Astrocyte (in vitro differentiated cells and primary cell): ENCODE measurements at regions not wholly inside any gene's neighbourhood (a gene's known extent, or its start where the extent isn't known, plus 50 kb on each side); places are given as distances from the start of the nearest gene placed in this dataset.

Experiments used
- CTCF ChIP-seq: IDR thresholded peaks from 2 replicates; pipeline ENCODE4 v1.5.1; 2011; ENCODE audit warnings: low read depth, mild to moderate bottlenecking, inconsistent platforms, low read length, moderate library complexity; ENCODE audit not compliant: insufficient read depth
- EZH2 ChIP-seq: IDR thresholded peaks from 2 replicates; pipeline ENCODE4 v1.6.1; 2012; ENCODE audit warnings: mild to moderate bottlenecking, low read length, inconsistent platforms; ENCODE audit not compliant: insufficient read depth

- TF ChIP-seq CTCF (no peak), EZH2 (no peak)
These were observed 184.4 kb upstream of the ZNF217 start for GRCh38 chr20:53778041-53778516.
